WTC11 (cell line): ENCODE measurements at regions not wholly inside any gene's neighbourhood (a gene's known extent, or its start where the extent isn't known, plus 50 kb on each side); places are given as distances from the start of the nearest gene placed in this dataset.

Source experiments
- ARID4B ChIP-seq: sonication (generic); formaldehyde crosslinking; IDR thresholded peaks from 2 replicates; pipeline ENCODE4 v1.8.0; 2023; ENCODE audit warnings: missing genetic modification reagents, mild to moderate bottlenecking, borderline replicate concordance
- JUN ChIP-seq: sonication (generic); formaldehyde crosslinking; IDR thresholded peaks from 2 replicates; pipeline ENCODE4 v1.8.0; 2023; ENCODE audit warnings: mild to moderate bottlenecking, missing genetic modification reagents
- MLX ChIP-seq: sonication (generic); formaldehyde crosslinking; IDR thresholded peaks from 2 replicates; pipeline ENCODE4 v1.8.1; 2023; ENCODE audit warnings: mild to moderate bottlenecking, missing genetic modification reagents, moderate library complexity
- SP1 ChIP-seq: sonication (generic); formaldehyde crosslinking; conservative IDR thresholded peaks from 2 replicates; pipeline ENCODE4 v1.8.1; 2022; ENCODE audit warnings: missing genetic modification reagents
- ZNF532 ChIP-seq: fragments of 250-450 bp; sonication (Bioruptor Pico); IDR thresholded peaks from 2 replicates; pipeline ENCODE4 v1.9.0; 2021; ENCODE audit warnings: mild to moderate bottlenecking, borderline replicate concordance

- TF ChIP-seq SP1 (CRISPR knock-in tag) (no peak), MLX (CRISPR knock-in tag) (no peak), ARID4B (CRISPR knock-in tag) (no peak), ZNF532 (CRISPR knock-in tag) (no peak), JUN (CRISPR knock-in tag) (no peak)
Observed at GRCh38 chr4:33193109-33193508, 2472.9 kb downstream of the PCDH7 start.
